ENCODE measurements at regions not wholly inside any gene's neighbourhood (a gene's known extent, or its start where the extent isn't known, plus 50 kb on each side); places are given as distances from the start of the nearest gene placed in this dataset.

GRCh38 chr20:10754824-10755223 is 81.0 kb upstream of the JAG1 start:
- no peak for TF ChIP-seq CTCF (conservative IDR thresholded peaks at IDR 0.05)
- no peak for TF ChIP-seq EZH2 (IDR thresholded peaks at IDR 0.05; ENCODE audit: low read depth)
